GM19468 (cell line): ENCODE measurements at regions not wholly inside any gene's neighbourhood (a gene's known extent, or its start where the extent isn't known, plus 50 kb on each side); places are given as distances from the start of the nearest gene placed in this dataset.

ENCODE experiments used
- ATAC-seq: cut with Tn5 transposase; IDR thresholded peaks from one replicate; pipeline ENCODE4 v1.9.1; 2021; ENCODE audit warnings: mild to moderate bottlenecking, moderate library complexity, moderate number of reproducible peaks; ENCODE audit not compliant: unreplicated experiment; ENCODE audit errors: extremely low read depth

- no peak for ATAC-seq
Measured at GRCh38 chr2:21326152-21326551, 202.4 kb downstream of the TDRD15 start.

DNA sequence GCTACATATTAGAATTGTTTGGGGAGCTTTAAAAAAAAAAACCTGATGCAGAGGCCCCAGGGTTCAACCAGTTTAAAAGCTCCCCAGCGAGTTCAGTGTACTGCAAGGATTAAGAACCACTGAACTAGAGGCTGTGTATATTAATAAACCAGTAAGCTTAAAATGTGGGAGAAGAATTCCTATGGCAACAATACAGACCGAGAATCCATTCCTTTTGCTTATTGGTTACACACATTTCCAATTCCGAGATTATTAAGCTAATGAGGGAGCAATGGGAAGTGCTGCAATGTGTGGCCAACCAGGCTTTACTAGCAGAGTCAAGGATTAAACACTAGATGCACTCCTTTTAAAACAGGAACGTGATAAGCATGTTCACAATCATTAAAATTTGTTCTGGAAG is 204.4 kb downstream of the TDRD15 start:
- no peak for ATAC-seq

GRCh38 chr2:21330786-21331391 is 207.1 kb downstream of the TDRD15 start:
- ATAC-seq, result no peak

DNA sequence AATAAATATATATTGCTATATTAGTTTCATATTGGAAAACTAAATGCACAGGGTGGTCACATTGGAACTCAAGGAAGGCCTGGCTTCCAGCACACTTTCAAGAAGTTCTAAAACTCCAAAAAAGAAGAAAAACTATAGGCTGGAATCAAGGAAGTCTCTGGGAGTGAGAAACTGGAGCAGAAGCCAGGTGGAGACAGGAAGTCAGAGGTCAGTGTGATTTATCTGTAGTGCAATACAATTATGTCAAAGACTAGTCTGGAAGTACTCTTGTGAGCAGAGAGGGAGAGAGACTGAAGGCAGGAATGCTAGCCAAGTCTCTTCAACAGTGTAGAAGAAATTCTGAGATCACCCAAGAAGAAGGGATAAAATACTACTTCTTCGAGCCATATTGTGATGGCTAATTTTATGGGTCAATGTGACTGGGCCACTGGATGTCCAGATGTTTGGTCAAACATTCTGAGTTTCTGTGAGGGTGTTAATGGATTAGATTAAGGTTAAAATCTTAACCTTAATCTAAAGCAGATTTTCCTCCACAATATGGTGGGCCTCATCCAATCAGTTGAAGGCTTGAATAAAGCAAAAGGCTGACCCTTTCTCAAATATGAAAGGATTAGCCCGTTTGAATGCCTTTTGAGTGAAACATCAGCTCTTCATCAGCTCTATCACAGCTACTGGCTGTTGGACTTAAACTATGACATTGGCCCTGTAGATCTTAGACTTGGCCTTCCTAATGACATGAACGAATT is 208.0 kb downstream of the TDRD15 start:
- ATAC-seq, result no peak

DNA sequence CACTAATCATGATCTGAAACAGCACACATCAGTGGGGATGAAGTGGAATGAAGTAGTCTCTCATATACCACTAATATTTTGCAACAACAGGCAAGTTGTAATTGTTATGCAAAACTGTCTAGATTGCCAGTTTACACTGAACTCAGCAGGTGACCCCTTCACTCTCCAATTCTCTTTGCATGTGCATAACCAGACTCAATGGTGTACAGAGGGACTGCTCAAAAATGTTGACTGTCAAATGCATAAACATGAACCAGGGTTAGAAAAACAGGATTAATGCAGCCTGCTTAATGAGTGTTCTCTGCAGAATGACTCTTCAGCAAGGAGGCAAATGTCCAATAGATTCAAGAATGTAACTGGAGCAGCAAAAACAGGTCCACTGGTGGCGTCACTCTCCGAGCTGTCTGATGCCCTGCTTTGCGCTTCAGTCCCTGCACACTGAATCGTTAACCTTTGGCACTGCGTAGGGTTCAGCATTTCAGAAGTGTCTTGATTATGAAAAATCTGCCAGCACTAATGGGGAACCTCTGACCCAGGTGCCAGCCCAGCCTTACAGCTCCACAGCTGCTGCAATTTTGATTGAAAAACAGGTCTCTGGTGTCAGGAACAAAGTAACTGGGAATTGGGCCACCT is 209.3 kb downstream of the TDRD15 start:
- ATAC-seq, result no peak

DNA sequence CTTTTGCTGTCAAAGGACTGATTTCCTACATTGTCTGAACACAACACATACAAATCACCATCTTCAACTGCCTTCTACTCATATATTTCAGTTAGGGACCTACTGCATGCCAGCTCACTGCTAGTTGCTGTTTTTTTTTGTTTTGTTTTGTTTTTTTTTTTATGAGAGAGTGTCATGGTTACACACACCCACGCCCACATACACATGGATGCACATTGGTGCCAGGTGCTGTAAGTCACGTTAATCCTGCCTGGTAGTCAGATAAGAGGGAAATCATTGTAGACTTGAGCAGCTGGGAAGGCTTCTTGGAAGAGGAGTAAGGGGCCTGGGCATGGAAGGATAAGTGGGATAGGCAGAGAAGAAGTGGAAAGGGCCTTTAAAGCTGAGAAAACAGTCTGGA is 209.9 kb downstream of the TDRD15 start:
- ATAC-seq, result no peak

GRCh38 chr2:21346984-21347383 is 223.2 kb downstream of the TDRD15 start:
- ATAC-seq, result no peak

- ATAC-seq, result no peak
Measured at GRCh38 chr2:21353879-21354679, 230.3 kb downstream of the TDRD15 start.

DNA sequence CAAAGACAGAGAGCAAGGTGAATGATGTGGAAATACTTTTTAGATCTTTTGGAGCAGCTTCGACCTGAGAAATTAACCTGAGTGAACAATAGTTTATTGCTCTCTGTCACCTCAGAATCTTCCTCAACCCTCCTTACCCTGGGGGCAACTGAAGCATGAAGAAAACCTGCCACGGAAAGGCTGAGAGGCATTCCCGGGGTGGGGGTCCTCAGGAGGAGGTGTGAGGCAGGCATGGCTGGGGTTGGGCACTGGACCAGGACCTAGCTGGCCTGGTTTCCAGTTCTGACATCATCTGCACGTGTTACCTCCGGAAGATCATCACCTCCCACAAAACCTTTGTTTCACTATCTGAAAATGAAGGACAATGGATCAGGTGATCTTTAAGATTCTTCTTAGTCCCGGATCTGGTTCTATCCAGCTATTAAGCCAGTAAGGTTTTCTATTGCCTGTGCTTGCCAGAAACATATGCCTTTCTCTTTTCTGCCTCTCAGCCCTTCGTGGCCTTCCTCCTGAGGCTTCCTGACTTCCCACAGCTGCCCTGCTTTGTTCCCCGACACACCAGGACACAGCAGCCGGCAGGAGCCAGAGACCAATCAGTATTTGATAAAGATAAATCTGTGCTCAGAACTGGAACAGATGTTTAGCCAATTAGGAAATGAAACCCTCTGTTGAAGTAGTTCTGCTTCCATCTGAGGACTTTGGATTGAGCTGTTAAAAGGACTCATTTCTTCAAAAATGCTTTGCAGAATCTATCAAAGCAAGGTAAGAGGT is 232.5 kb downstream of the TDRD15 start:
- no peak for ATAC-seq

DNA sequence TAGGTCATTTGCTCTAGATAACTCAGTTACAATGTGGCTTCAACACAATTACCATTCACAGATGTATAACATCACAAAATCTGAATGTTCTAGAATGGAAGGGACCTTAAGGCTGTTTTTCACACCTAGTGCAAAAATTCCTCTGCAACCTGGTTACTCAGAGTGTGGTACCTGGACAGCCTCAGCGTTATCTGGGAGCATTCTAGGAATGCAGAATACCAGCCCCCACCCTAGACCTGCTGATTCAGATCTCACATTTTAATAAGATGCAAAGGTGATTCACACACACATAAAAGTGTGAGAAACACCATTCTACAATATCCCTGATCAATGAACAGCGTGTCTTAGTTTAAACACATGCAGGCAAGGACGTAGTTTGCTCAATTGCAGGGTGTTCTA is 233.1 kb downstream of the TDRD15 start:
- ATAC-seq, result no peak

DNA sequence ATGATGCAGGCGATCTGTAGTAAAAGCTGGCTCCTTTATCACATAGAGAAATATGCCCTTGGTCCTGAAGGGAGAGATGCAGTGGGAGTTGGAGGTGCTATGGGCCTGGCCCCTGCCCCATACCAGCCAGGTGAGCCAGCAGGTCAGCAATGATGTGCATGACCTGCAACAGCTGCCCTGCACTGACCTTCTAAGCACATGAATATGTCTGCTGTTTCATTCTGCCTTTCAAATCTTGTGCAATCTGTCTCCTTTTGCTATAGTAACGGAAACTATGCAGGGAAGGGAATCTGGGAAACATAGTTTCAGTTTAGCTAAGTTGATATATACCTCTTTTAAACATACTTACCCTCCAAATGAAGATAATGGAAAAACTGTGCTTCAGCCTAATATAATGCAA is 235.2 kb downstream of the TDRD15 start:
- ATAC-seq, result no peak

DNA sequence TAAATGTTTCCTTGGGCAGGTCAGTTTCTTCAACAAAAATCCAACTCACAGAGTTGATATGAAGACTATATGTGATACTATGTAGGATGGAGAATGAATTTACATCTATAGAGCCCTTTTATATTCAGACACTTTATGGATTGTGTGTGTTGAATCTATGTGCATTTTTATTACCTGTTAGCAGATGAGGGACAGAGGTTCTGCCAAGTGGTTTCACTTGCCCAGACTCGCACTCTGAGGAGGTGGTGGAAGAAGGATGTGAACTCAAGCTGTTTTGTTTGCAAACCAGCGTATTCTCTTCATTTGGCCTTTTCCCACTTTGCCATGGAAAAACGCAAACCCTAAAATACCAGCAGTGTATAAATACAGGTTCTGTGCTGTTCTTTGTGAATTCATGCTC is 237.6 kb downstream of the TDRD15 start:
- no peak for ATAC-seq

DNA sequence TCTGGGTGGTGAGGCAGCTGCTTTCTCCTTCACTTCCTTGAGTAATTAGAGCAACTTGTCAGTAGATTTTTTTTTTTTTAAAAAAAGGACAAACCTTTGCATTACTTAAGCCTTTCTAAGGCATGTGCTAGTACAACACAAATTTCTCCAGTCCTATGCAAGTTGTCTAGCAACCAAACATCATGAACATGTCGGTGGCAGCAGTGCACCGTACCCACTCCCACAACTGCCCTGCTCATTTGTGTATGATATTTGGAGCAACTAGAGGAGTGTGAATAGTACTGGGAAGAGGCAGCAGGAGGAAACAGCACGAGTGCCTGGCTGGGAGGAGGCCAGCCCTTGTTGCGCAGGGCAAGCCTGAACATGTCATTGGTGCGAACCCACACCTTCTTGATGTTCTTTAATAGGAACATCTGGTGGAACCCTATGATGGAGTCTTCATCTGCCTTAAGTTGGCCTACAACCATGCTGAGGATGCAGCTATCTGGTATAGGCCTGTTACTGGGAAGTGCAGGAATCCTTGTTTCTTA is 238.3 kb downstream of the TDRD15 start:
- no peak for ATAC-seq

- no peak for ATAC-seq
Measured at GRCh38 chr2:21363364-21363763, 239.6 kb downstream of the TDRD15 start.

- no peak for ATAC-seq
Measured at GRCh38 chr2:21367421-21367820, 243.7 kb downstream of the TDRD15 start.

GRCh38 chr2:21369787-21370186 is 246.0 kb downstream of the TDRD15 start:
- ATAC-seq, result no peak

GRCh38 chr2:21371499-21372003 is 247.8 kb downstream of the TDRD15 start:
- ATAC-seq, result no peak

DNA sequence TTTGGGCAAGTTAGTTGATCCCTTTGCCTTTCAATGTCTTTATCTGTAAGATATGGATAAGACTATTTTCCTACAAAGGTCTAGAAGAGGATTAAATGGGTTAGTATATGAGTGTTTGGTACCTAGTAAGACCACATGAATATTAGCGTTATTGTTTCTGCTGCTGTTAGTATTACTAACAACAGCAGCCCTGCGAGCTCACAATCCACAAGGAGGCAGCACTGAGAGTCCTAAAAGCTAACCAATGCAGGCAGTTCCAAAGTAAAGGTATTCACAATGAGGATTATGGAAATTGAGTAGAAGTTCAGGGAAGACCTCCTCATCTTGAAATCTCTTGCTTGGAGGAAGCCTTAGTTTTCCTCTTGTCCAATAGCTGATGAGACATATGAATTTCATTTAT is 248.9 kb downstream of the TDRD15 start:
- no peak for ATAC-seq

DNA sequence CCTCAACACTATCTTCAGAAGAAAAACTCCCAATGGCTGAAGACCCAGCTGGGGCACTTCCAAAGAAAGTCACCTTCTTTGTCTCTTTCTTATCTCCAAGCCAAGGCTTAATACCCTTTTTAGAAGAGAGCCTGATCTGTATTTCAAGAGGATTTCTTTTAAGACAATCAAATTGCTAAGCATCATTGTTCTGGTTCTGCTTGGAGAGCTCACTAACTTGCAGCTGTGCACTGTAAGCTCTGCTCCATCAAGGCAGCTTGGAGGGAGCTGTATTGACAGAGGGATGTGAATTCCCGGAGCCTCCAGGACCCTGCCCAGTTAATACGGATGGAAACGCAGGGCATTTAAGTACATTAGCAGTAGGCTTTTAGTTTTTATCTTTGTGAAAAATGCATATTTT is 253.1 kb downstream of the TDRD15 start:
- no peak for ATAC-seq

GRCh38 chr2:21379140-21379539 is 255.4 kb downstream of the TDRD15 start:
- no peak for ATAC-seq
